ENCODE measurements at regions not wholly inside any gene's neighbourhood (a gene's known extent, or its start where the extent isn't known, plus 50 kb on each side); places are given as distances from the start of the nearest gene placed in this dataset.

DNA sequence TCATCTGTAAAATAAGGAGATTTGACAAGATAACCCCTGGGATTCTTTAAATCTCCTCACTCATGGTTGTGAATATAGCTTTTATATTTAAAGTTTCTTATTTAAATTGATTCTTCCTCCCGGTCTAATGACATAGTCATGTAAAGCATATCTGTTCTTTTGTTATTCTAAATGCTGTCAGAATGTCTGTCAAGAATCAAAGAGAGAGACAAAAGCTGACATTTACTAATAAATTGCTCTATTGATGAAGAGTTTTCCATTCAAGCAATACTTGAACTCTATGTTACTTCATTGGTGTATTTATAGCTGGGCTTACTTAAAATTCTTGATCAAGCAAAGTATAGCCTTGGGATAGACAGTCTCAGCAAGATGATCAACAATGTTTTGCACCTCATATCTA lies 865.8 kb downstream of the TBC1D32 start:
- TF ChIP-seq, protein P1, sequence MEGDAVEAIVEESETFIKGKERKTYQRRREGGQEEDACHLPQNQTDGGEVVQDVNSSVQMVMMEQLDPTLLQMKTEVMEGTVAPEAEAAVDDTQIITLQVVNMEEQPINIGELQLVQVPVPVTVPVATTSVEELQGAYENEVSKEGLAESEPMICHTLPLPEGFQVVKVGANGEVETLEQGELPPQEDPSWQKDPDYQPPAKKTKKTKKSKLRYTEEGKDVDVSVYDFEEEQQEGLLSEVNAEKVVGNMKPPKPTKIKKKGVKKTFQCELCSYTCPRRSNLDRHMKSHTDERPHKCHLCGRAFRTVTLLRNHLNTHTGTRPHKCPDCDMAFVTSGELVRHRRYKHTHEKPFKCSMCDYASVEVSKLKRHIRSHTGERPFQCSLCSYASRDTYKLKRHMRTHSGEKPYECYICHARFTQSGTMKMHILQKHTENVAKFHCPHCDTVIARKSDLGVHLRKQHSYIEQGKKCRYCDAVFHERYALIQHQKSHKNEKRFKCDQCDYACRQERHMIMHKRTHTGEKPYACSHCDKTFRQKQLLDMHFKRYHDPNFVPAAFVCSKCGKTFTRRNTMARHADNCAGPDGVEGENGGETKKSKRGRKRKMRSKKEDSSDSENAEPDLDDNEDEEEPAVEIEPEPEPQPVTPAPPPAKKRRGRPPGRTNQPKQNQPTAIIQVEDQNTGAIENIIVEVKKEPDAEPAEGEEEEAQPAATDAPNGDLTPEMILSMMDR (IDR thresholded peaks at IDR 0.05) = no peak
- TF ChIP-seq POLR2AphosphoS5 (IDR thresholded peaks at IDR 0.05; ENCODE audit: low read depth, low read length) (no peak), SIN3A (IDR thresholded peaks at IDR 0.05; ENCODE audit: borderline replicate concordance, insufficient read depth, low read depth, low read length) (no peak), TCF7L2 (IDR thresholded peaks at IDR 0.05; ENCODE audit: low read depth, low read length) (no peak)
- TF ChIP-seq, protein P2, sequence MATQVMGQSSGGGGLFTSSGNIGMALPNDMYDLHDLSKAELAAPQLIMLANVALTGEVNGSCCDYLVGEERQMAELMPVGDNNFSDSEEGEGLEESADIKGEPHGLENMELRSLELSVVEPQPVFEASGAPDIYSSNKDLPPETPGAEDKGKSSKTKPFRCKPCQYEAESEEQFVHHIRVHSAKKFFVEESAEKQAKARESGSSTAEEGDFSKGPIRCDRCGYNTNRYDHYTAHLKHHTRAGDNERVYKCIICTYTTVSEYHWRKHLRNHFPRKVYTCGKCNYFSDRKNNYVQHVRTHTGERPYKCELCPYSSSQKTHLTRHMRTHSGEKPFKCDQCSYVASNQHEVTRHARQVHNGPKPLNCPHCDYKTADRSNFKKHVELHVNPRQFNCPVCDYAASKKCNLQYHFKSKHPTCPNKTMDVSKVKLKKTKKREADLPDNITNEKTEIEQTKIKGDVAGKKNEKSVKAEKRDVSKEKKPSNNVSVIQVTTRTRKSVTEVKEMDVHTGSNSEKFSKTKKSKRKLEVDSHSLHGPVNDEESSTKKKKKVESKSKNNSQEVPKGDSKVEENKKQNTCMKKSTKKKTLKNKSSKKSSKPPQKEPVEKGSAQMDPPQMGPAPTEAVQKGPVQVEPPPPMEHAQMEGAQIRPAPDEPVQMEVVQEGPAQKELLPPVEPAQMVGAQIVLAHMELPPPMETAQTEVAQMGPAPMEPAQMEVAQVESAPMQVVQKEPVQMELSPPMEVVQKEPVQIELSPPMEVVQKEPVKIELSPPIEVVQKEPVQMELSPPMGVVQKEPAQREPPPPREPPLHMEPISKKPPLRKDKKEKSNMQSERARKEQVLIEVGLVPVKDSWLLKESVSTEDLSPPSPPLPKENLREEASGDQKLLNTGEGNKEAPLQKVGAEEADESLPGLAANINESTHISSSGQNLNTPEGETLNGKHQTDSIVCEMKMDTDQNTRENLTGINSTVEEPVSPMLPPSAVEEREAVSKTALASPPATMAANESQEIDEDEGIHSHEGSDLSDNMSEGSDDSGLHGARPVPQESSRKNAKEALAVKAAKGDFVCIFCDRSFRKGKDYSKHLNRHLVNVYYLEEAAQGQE (IDR thresholded peaks at IDR 0.05; ENCODE audit: insufficient read depth in 1 of 2, low read depth in 2 of 2, low read length in 1 of 2) = no peak
